GM12878 (cell line): ENCODE measurements at regions not wholly inside any gene's neighbourhood (a gene's known extent, or its start where the extent isn't known, plus 50 kb on each side); places are given as distances from the start of the nearest gene placed in this dataset.

Experiments used
- ATAC-seq: fragments of 200-7000 bp; cut with Tn5 transposase; 3 replicates; pipeline ENCODE4 v1.9.1; 2020; ENCODE audit warnings: mild to moderate bottlenecking, moderate library complexity
- BruUV-seq: library from RNA; stranded (reverse); fragments of 400-500 nt; replicated peaks from 2 replicates; lab custom pipeline; 2021; lab: Mats Ljungman, UMichigan
- CTCF ChIA-PET: fragments of 300-600 bp; sonication (Branson Sonifier 250); formaldehyde crosslinking; extraction: SDS; loops from one replicate; lab custom pipeline; 2021; ENCODE audit warnings: inconsistent platforms; lab: Yijun Ruan, JAX
- POLR2A ChIA-PET: fragments of 350-600 bp; formaldehyde crosslinking; extraction: SDS; loops from one replicate; lab custom pipeline; 2021; ENCODE audit warnings: inconsistent platforms; lab: Charles Lee
- RAD21 ChIA-PET: fragments of 300-600 bp; sonication (Branson Sonifier 250); formaldehyde crosslinking; loops from one replicate; lab custom pipeline; 2023; ENCODE audit warnings: antibody characterized with exemption; ENCODE audit not compliant: unreplicated experiment; lab: Charles Lee
- SMC1A ChIA-PET: fragments of 300-600 bp; sonication (Branson Sonifier 250); formaldehyde crosslinking; loops from one replicate; lab custom pipeline; 2023; ENCODE audit not compliant: unreplicated experiment, uncharacterized antibody; lab: Charles Lee
- DNase-seq: peaks from one replicate; pipeline ENCODE4 v3.0.0-alpha.2; 2011; ENCODE audit warnings: low read depth, low spot score
- FAIRE-seq: peaks from 3 replicates; lab custom pipeline; 2011; peaks lifted over from hg19 to GRCh38; lab: Jason Lieb, UNC
- H2AFZ ChIP-seq: 2 replicates; pipeline ENCODE4 v1.6.0; 2011; ENCODE audit warnings: low read depth, low read length, control low read depth; ENCODE audit not compliant: control insufficient read depth
- H3K27ac ChIP-seq: 2 replicates; pipeline ENCODE4 v1.5.1; 2011; ENCODE audit warnings: control low read depth; ENCODE audit not compliant: control insufficient read depth, insufficient read depth
- H3K27me3 ChIP-seq, 2 experiments: replicated peaks in 1 of 2; 2 replicates each; pipeline versions ENCODE4 v1.6.0 to v1.6.1; 2011; ENCODE audit warnings: low read length in 1 of 2; ENCODE audit not compliant: control insufficient read depth in 2 of 2, insufficient read depth in 2 of 2
- H3K36me3 ChIP-seq, 2 experiments: 2 replicates each; pipeline ENCODE4 v1.5.1; 2011; ENCODE audit warnings: low read length in 1 of 2; ENCODE audit not compliant: control insufficient read depth in 2 of 2, insufficient read depth in 2 of 2
- H3K4me1 ChIP-seq: 2 replicates; pipeline ENCODE4 v1.6.1; 2011; ENCODE audit warnings: mild to moderate bottlenecking, low read length, moderate library complexity, mixed read lengths; ENCODE audit not compliant: control insufficient read depth, insufficient read depth
- H3K4me2 ChIP-seq: 2 replicates; pipeline ENCODE4 v1.6.0; 2011; ENCODE audit warnings: control low read depth; ENCODE audit not compliant: control insufficient read depth, insufficient read depth
- H3K4me3 ChIP-seq: fragments of 200-600 bp; sonication (generic); 2 replicates; pipeline ENCODE4 v1.5.1; 2016
- H3K79me2 ChIP-seq: 2 replicates; pipeline ENCODE4 v1.6.0; 2011; ENCODE audit warnings: low read length; ENCODE audit not compliant: control insufficient read depth, insufficient read depth
- H3K9ac ChIP-seq: 2 replicates; pipeline ENCODE4 v1.8.0; 2011; ENCODE audit warnings: low read length, control low read depth, mixed read lengths; ENCODE audit not compliant: control insufficient read depth, insufficient read depth
- H3K9me3 ChIP-seq: replicated peaks from 3 replicates; pipeline ENCODE4 v1.5.1; 2011; ENCODE audit warnings: mild to moderate bottlenecking, low read length; ENCODE audit not compliant: control insufficient read depth, insufficient read depth
- H4K20me1 ChIP-seq: 2 replicates; pipeline ENCODE4 v1.6.0; 2011; ENCODE audit not compliant: control insufficient read depth, insufficient read depth
- EZH2 ChIP-seq: IDR thresholded peaks from 2 replicates; pipeline ENCODE4 v1.6.1; 2012; ENCODE audit warnings: low read depth, mild to moderate bottlenecking, control low read depth, inconsistent platforms, low read length, borderline replicate concordance; ENCODE audit not compliant: control insufficient read depth
- NFXL1 ChIP-seq: fragments of 450-650 bp; IDR thresholded peaks from 2 replicates; pipeline ENCODE4 v1.6.1; 2017; ENCODE audit warnings: antibody characterized with exemption, mild to moderate bottlenecking, borderline replicate concordance
- REST ChIP-seq: IDR thresholded peaks from 2 replicates; pipeline ENCODE4 v1.6.1; 2012; ENCODE audit warnings: mild to moderate bottlenecking, low read depth, low read length
- SMAD1 ChIP-seq: fragments of 450-650 bp; IDR thresholded peaks from 2 replicates; pipeline ENCODE4 v1.6.1; 2018; ENCODE audit warnings: mild to moderate bottlenecking, low read depth; ENCODE audit not compliant: partially characterized antibody
- TCF3 ChIP-seq: IDR thresholded peaks from 2 replicates; pipeline ENCODE4 v1.6.1; 2012; ENCODE audit warnings: low read depth, mild to moderate bottlenecking, low read length, borderline replicate concordance; ENCODE audit not compliant: insufficient read depth
- WGBS: methylation state at CpG from one replicate; pipeline ENCODE4 v1.1.6; 2016; ENCODE audit warnings: low lambda C conversion rate; ENCODE audit not compliant: insufficient replicate concordance, insufficient coverage; ENCODE audit errors: missing lambda C conversion rate; 5-methylcytosine and 5-hydroxymethylcytosine counted together
- in situ Hi-C: fragments of 300-500 bp; cut with MboI; formaldehyde crosslinking; loops from 9 replicates; pipeline ENCODE4 v1.14.3; 2018; ENCODE audit warnings: mixed read lengths
- intact Hi-C: fragments of 100-400 bp; cut with micrococcal nuclease; formaldehyde crosslinking; loops from one replicate; pipeline ENCODE4 v1.14.2; 2022; ENCODE audit not compliant: unreplicated experiment

GRCh38 chr7:106196460-106197021, 84.4 kb upstream of the SYPL1 start (continued):
- TF ChIP-seq REST (no peak), TCF3 (no peak), NFXL1 (no peak), SMAD1 (no peak)

DNA sequence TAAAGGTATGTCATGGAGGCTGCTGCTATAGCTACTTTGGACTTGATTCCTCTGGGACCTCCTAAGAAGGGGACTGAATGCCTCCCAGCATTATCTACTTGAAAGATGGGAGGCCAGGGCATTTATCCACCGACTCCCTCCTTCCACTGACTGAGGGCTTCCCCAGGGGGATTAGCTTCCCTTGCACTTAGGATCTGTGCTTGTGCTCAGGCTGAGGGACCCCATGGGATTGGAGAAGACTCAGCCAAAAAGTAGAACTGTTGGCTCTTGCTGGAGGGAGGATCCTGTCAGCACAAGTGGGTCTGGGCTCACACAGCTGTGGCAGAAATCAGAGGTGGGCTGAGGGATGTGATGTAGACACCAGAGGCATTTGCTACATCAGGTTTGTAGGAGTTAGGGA, 81.5 kb upstream of the SYPL1 start:
- ChIA-PET CTCF (interaction anchor here (1.1 kb wide), 1 partner anchor 103 kb away, joined by 3 read pairs; no protein-coding TSS in a partner anchor), RAD21 (interaction anchor here (0.9 to 1.0 kb wide), 2 partner anchors 16 to 269 kb away, joined by 3 read pairs; no protein-coding TSS in a partner anchor), POLR2A (no interaction called here), SMC1A (interaction anchor here (1.2 to 1.5 kb wide), 2 partner anchors 61 to 269 kb away, joined by 3 to 5 read pairs; no protein-coding TSS in a partner anchor)
- H3K9me3 ChIP-seq, result no peaks in the 10 kb centered on the region
- WGBS, result 35% methylated on average over 1 of the region's 1 CpG
- H3K36me3 ChIP-seq, result no peaks in the 10 kb centered on the region
- H3K4me1 ChIP-seq, result no peaks in the 10 kb centered on the region
- no peak overlapping the region for H3K27ac ChIP-seq
- H4K20me1 ChIP-seq, result no peaks in the 10 kb centered on the region
- in situ Hi-C loops (no loop called here), intact Hi-C loops (no loop called here)
- no peak overlapping the region for H2AFZ ChIP-seq
- H3K79me2 ChIP-seq, result no peaks in the 10 kb centered on the region
- H3K4me3 ChIP-seq, result no peak overlapping the region
- no peaks in the 10 kb centered on the region for H3K27me3 ChIP-seq
- ATAC-seq, result no peak
- BruUV-seq, result no TSS peak
- no peak overlapping the region for H3K4me2 ChIP-seq
- no peak for DNase-seq
- no peak for FAIRE-seq
- TF ChIP-seq EZH2, result no peak
- H3K9ac ChIP-seq, result no peak overlapping the region
